ENCODE measurements at regions not wholly inside any gene's neighbourhood (a gene's known extent, or its start where the extent isn't known, plus 50 kb on each side); places are given as distances from the start of the nearest gene placed in this dataset.

- intact Hi-C loops (cut with micrococcal nuclease) (no loop called here), dilution Hi-C loops (cut with HindIII; ENCODE audit: low sequenced_read_pairs, unreplicated experiment) (no loop called here), in situ Hi-C loops (cut with MboI; ENCODE audit: low sequenced_read_pairs) (no loop called here)
- Histone ChIP-seq H2BK20ac (ENCODE audit: low read depth, low read length) (no peak overlapping the region), H3K18ac (ENCODE audit: low read depth, low read length) (no peak overlapping the region), H3K36me3 (ENCODE audit: control insufficient read depth, insufficient read depth, low read length) (no peaks in the 10 kb centered on the region), H4K20me1 (ENCODE audit: insufficient read depth, low read length) (no peaks in the 10 kb centered on the region), H4K8ac (ENCODE audit: low read depth in 2 of 2, low read length in 2 of 2) (no peak overlapping the region), H3K79me1 (ENCODE audit: low read depth in 1 of 2, low read length in 2 of 2) (no peaks in the 10 kb centered on the region), H4K91ac (ENCODE audit: insufficient read depth, low read depth, low read length) (no peak overlapping the region), H3K4me2 (ENCODE audit: low read depth, low read length) (no peak overlapping the region), H3K27ac (ENCODE audit: insufficient read depth, low read length) (no peak overlapping the region), H3K56ac (ENCODE audit: extremely low read depth, insufficient read depth, low read length) (no peak overlapping the region), H2BK15ac (ENCODE audit: low read depth, low read length) (no peak overlapping the region), H2AFZ (replicated peaks; ENCODE audit: low read length, poor library complexity) (no peak overlapping the region), H3K9me3 (ENCODE audit: control insufficient read depth, insufficient read depth, low read length) (peaks cover 45% of the 10 kb centered on the region), H2AK5ac (ENCODE audit: low read depth, low read length) (no peak overlapping the region), H4K5ac (ENCODE audit: low read depth, low read length) (no peak overlapping the region), H3K14ac (replicated peaks; ENCODE audit: low read depth, low read length) (no peak overlapping the region), H3K9ac (ENCODE audit: low read depth, low read length) (no peak overlapping the region), H2BK5ac (ENCODE audit: low read depth, low read length, poor library complexity, severe bottlenecking) (no peak overlapping the region), H3K4me1 (ENCODE audit: control insufficient read depth, insufficient read depth, low read length) (no peaks in the 10 kb centered on the region), H3K23ac (ENCODE audit: low read depth, low read length) (no peak overlapping the region), H2BK120ac (ENCODE audit: low read depth, low read length) (no peak overlapping the region), H3K4ac (ENCODE audit: low read depth, low read length) (no peak overlapping the region), H3K27me3 (ENCODE audit: control insufficient read depth, insufficient read depth, low read length) (no peaks in the 10 kb centered on the region), H2AK9ac (replicated peaks; ENCODE audit: low read depth, low read length, poor library complexity) (no peak overlapping the region), H3K9me1 (ENCODE audit: insufficient read depth, low read length) (no peaks in the 10 kb centered on the region), H3K4me3 (ENCODE audit: insufficient read depth, low read depth, low read length) (no peak overlapping the region)
- BruUV-seq (replicated peaks), result no TSS peak
- ChIA-PET POLR2A (ENCODE audit: unreplicated experiment) (no interaction called here), CTCF (no interaction called here)
- TF ChIP-seq MAZ (IDR thresholded peaks at IDR 0.05; ENCODE audit: borderline replicate concordance, low read depth, low read length), result no peak
- TF ChIP-seq ELK1 (IDR thresholded peaks at IDR 0.05; ENCODE audit: borderline replicate concordance, low read depth, low read length), result no peak
- no peak for TF ChIP-seq CEBPB (IDR thresholded peaks at IDR 0.05; ENCODE audit: low read depth, low read length)
- no peak for TF ChIP-seq USF2 (IDR thresholded peaks at IDR 0.05; ENCODE audit: low read depth, low read length)
- no peak for TF ChIP-seq BHLHE40 (IDR thresholded peaks at IDR 0.05; ENCODE audit: low read depth, low read length)
- no peak for TF ChIP-seq MAFK (IDR thresholded peaks at IDR 0.05; ENCODE audit: low read depth, low read length)
- no peak for TF ChIP-seq FOS (IDR thresholded peaks at IDR 0.05; ENCODE audit: low read depth, low read length)
- TF ChIP-seq CTCF (conservative IDR thresholded peaks at IDR 0.05; ENCODE audit: low read depth, low read length), result no peak
- no peak for TF ChIP-seq NFE2L2 (IDR thresholded peaks at IDR 0.05; ENCODE audit: low read depth, low read length)
- no peak for TF ChIP-seq POLR2A (IDR thresholded peaks at IDR 0.05; ENCODE audit: low read depth, low read length)
- TF ChIP-seq CHD1 (IDR thresholded peaks at IDR 0.05; ENCODE audit: low read depth, low read length), result no peak
- no peak for TF ChIP-seq MXI1 (IDR thresholded peaks at IDR 0.05; ENCODE audit: borderline replicate concordance, low read depth, low read length)
- no peak for TF ChIP-seq RCOR1 (IDR thresholded peaks at IDR 0.05; ENCODE audit: insufficient replicate concordance, low read length)
- no peak for ATAC-seq (ENCODE audit: low read depth)
- no peak for DNase-seq
- 20% methylated on average over 4 of the region's 11 CpGs; no CpG with 5 or more reads in 1 of the 2 experiments for WGBS, 2 experiments (ENCODE audit: extremely low coverage in 2 of 2, insufficient read length in 1 of 2)
These were observed 76.0 kb upstream of the FZD10 start for GRCh38 chr12:130086248-130086647.

All from IMR-90 (cell line).